Posterior vena cava (tissue), 2 donors: ENCODE measurements at regions not wholly inside any gene's neighbourhood (a gene's known extent, or its start where the extent isn't known, plus 50 kb on each side); places are given as distances from the start of the nearest gene placed in this dataset.

Experiments used
- DNase-seq: peaks from one replicate; pipeline ENCODE4 v3.0.0-alpha.2; 2020; ENCODE audit warnings: low spot score
- intact Hi-C, 2 donors: fragments of 100-400 bp; cut with DNase I; formaldehyde crosslinking; loops; one replicate each; pipeline versions ENCODE4 v1.14.1 to v1.14.2; 2022 to 2023
- donor health status: DM: yes; HTN: yes; CAD: no.
- donor health status: DM: yes; HTN: yes; CAD: no.

GRCh38 chr5:29983528-29984155, 1209.8 kb upstream of the CDH6 start:
- intact Hi-C loops: no loop called here
- no peak for DNase-seq

- intact Hi-C loops: no loop called here
- no peak for DNase-seq
Observed at GRCh38 chr5:29982457-29982856, 1211.0 kb upstream of the CDH6 start.

GRCh38 chr5:29972597-29972996, 1220.9 kb upstream of the CDH6 start:
- DNase-seq: no peak
- intact Hi-C loops: no loop called here

GRCh38 chr5:29963956-29964355, 1229.5 kb upstream of the CDH6 start:
- no peak for DNase-seq
- intact Hi-C loops: no loop called here

- intact Hi-C loops: no loop called here
- DNase-seq: no peak
Observed at GRCh38 chr5:29960323-29960722, 1233.2 kb upstream of the CDH6 start.

GRCh38 chr5:29950416-29951145, 1242.9 kb upstream of the CDH6 start:
- DNase-seq: no peak
- intact Hi-C loops: no loop called here

- intact Hi-C loops: no loop called here
Observed at GRCh38 chr5:29949301-29949872, 1244.1 kb upstream of the CDH6 start.

GRCh38 chr5:29944327-29944726, 1249.2 kb upstream of the CDH6 start:
- intact Hi-C loops: no loop called here
- DNase-seq: no peak

More at GRCh38 chr5:29949301-29949872, 1244.1 kb upstream of the CDH6 start:
- DNase-seq: no peak

GRCh38 chr5:29942089-29942488, 1251.4 kb upstream of the CDH6 start:
- intact Hi-C loops: no loop called here

GRCh38 chr5:29939988-29940387, 1253.5 kb upstream of the CDH6 start:
- intact Hi-C loops: no loop called here
- DNase-seq: no peak

More at GRCh38 chr5:29942089-29942488, 1251.4 kb upstream of the CDH6 start:
- DNase-seq: no peak

GRCh38 chr5:29935371-29935770, 1258.1 kb upstream of the CDH6 start:
- intact Hi-C loops: no loop called here
- DNase-seq: no peak

- intact Hi-C loops: no loop called here
- no peak for DNase-seq
Observed at GRCh38 chr5:29930316-29930715, 1263.2 kb upstream of the CDH6 start.

GRCh38 chr5:29924107-29924506, 1269.4 kb upstream of the CDH6 start:
- intact Hi-C loops: no loop called here
- DNase-seq: no peak

GRCh38 chr5:29905626-29906353, 1287.7 kb upstream of the CDH6 start:
- no peak for DNase-seq
- intact Hi-C loops: no loop called here

GRCh38 chr5:29902859-29903258, 1290.6 kb upstream of the CDH6 start:
- no peak for DNase-seq
- intact Hi-C loops: no loop called here

- DNase-seq: no peak
- intact Hi-C loops: no loop called here
Observed at GRCh38 chr5:29899583-29899982, 1293.9 kb upstream of the CDH6 start.

- no peak for DNase-seq
Observed at GRCh38 chr5:29897916-29898315, 1295.6 kb upstream of the CDH6 start.

GRCh38 chr5:29896646-29897045, 1296.8 kb upstream of the CDH6 start:
- intact Hi-C loops: no loop called here
- no peak for DNase-seq

More at GRCh38 chr5:29897916-29898315, 1295.6 kb upstream of the CDH6 start:
- intact Hi-C loops: no loop called here

- no peak for DNase-seq
- intact Hi-C loops: loop anchor here in 1 of 2 donors (5.0 kb wide), 1 partner anchor 242 kb away; no protein-coding TSS in a partner anchor
Observed at GRCh38 chr5:29894668-29895067, 1298.8 kb upstream of the CDH6 start.

- DNase-seq: no peak
- intact Hi-C loops: no loop called here
Observed at GRCh38 chr5:29889051-29889450, 1304.4 kb upstream of the CDH6 start.
